ENCODE measurements at regions not wholly inside any gene's neighbourhood (a gene's known extent, or its start where the extent isn't known, plus 50 kb on each side); places are given as distances from the start of the nearest gene placed in this dataset.

DNA sequence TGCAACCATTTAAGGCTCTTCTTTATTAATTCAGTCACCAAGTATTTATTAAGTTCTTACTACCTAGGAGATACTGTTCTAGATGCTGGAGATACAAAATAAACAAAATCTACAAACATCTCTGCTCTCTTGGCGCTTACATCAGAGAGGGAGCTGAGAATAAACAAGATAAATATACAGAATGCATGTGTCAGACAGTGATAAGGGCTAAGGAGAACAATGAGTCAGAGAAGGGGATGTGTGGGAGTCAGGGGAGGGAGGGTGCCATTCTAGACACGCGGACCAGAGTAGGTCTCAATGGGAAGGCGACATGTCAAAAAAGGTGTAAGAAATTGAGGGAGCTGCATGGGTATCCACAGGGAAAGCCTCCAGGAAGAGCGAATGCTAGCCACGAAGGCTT, 393.2 kb downstream of the RWDD3 start:
- Histone ChIP-seq H3K4me1 (ENCODE audit: control insufficient read depth in 4 of 4, insufficient read depth in 4 of 4, low read length in 3 of 4) (no peaks in the 10 kb centered on the region), H3K27me3 (ENCODE audit: control insufficient read depth in 4 of 4, insufficient read depth in 4 of 4, low read length in 3 of 4) (no peaks in the 10 kb centered on the region), H3K9ac (ENCODE audit: low read depth in 1 of 2, low read length in 2 of 2) (no peak overlapping the region), H3K9me3 (ENCODE audit: control insufficient read depth in 4 of 4, low read length in 3 of 4) (no peaks in the 10 kb centered on the region), H3K27ac (ENCODE audit: low read depth in 1 of 2, low read length in 2 of 2) (no peak overlapping the region), H3K36me3 (ENCODE audit: control insufficient read depth in 4 of 4, insufficient read depth in 3 of 4, low read depth in 1 of 4, low read length in 3 of 4) (no peaks in the 10 kb centered on the region), H3K4me3 (ENCODE audit: low read depth in 1 of 3, low read length in 3 of 3) (no peak overlapping the region)
- TF ChIP-seq, protein P1, sequence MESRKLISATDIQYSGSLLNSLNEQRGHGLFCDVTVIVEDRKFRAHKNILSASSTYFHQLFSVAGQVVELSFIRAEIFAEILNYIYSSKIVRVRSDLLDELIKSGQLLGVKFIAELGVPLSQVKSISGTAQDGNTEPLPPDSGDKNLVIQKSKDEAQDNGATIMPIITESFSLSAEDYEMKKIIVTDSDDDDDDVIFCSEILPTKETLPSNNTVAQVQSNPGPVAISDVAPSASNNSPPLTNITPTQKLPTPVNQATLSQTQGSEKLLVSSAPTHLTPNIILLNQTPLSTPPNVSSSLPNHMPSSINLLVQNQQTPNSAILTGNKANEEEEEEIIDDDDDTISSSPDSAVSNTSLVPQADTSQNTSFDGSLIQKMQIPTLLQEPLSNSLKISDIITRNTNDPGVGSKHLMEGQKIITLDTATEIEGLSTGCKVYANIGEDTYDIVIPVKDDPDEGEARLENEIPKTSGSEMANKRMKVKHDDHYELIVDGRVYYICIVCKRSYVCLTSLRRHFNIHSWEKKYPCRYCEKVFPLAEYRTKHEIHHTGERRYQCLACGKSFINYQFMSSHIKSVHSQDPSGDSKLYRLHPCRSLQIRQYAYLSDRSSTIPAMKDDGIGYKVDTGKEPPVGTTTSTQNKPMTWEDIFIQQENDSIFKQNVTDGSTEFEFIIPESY (IDR thresholded peaks at IDR 0.05), result no peak
- TF ChIP-seq TAF1 (conservative IDR thresholded peaks at IDR 0.05) (no peak), RAD21 (IDR thresholded peaks at IDR 0.05) (no peak), JUND (IDR thresholded peaks at IDR 0.05) (no peak), EGR1 (IDR thresholded peaks at IDR 0.05; ENCODE audit: low read depth in 2 of 2) (no peak), SP1 (IDR thresholded peaks at IDR 0.05) (no peak), FOXA2 (IDR thresholded peaks at IDR 0.05) (no peak)
- TF ChIP-seq, protein P2, sequence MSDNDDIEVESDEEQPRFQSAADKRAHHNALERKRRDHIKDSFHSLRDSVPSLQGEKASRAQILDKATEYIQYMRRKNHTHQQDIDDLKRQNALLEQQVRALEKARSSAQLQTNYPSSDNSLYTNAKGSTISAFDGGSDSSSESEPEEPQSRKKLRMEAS (IDR thresholded peaks at IDR 0.05), result no peak
- no peak for DNase-seq (ENCODE audit: low spot score)
- WGBS, result 82% methylated on average over 6 of the region's 6 CpGs

DNA sequence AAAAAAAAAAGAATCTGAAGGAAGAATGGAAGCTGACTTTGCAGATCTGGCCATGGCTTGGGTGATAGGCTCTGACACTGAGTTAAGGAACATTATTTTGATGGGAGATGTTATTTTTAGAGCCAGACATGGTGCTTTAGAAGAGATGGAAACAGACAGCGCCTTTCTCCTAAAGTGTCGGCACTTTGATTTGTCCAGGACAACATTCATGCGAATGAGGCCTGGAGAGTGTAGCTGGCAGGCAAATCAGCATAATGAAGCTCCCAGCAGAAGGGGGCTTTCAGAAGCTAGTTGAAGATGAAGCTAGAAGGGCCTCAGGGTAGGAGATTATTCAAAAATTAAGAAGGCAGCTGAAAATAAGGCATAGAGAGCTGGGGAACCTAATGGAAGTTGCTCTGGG, 397.7 kb downstream of the RWDD3 start:
- Histone ChIP-seq H3K27me3 (ENCODE audit: control insufficient read depth in 4 of 4, insufficient read depth in 4 of 4, low read length in 3 of 4) (no peaks in the 10 kb centered on the region), H3K36me3 (ENCODE audit: control insufficient read depth in 4 of 4, insufficient read depth in 3 of 4, low read depth in 1 of 4, low read length in 3 of 4) (no peaks in the 10 kb centered on the region), H3K9me3 (ENCODE audit: control insufficient read depth in 4 of 4, low read length in 3 of 4) (no peaks in the 10 kb centered on the region), H3K4me1 (ENCODE audit: control insufficient read depth in 4 of 4, insufficient read depth in 4 of 4, low read length in 3 of 4) (no peaks in the 10 kb centered on the region), H3K9ac (ENCODE audit: low read depth in 1 of 2, low read length in 2 of 2) (no peak overlapping the region), H3K4me3 (ENCODE audit: low read depth in 1 of 3, low read length in 3 of 3) (no peak overlapping the region), H3K27ac (ENCODE audit: low read depth in 1 of 2, low read length in 2 of 2) (no peak overlapping the region)
- DNase-seq (ENCODE audit: low spot score), result no peak
- 97% methylated on average over 3 of the region's 3 CpGs for WGBS
- TF ChIP-seq, protein P2 (IDR thresholded peaks at IDR 0.05), result no peak
- TF ChIP-seq TAF1 (conservative IDR thresholded peaks at IDR 0.05) (no peak), YY1 (IDR thresholded peaks at IDR 0.05) (no peak), FOXA2 (IDR thresholded peaks at IDR 0.05) (no peak), HNF4A (conservative IDR thresholded peaks at IDR 0.05) (no peak), GABPA (IDR thresholded peaks at IDR 0.05 in 1 of 2, conservative IDR thresholded peaks at IDR 0.05 in 1 of 2) (no peak), JUND (IDR thresholded peaks at IDR 0.05) (no peak), EGR1 (IDR thresholded peaks at IDR 0.05; ENCODE audit: low read depth in 2 of 2) (no peak), SP1 (IDR thresholded peaks at IDR 0.05) (no peak), HNF4G (IDR thresholded peaks at IDR 0.05) (no peak), RAD21 (IDR thresholded peaks at IDR 0.05) (no peak), FOXA1 (IDR thresholded peaks at IDR 0.05) (no peak)
- TF ChIP-seq, protein P1 (IDR thresholded peaks at IDR 0.05), result no peak
- TF ChIP-seq, protein P3, sequence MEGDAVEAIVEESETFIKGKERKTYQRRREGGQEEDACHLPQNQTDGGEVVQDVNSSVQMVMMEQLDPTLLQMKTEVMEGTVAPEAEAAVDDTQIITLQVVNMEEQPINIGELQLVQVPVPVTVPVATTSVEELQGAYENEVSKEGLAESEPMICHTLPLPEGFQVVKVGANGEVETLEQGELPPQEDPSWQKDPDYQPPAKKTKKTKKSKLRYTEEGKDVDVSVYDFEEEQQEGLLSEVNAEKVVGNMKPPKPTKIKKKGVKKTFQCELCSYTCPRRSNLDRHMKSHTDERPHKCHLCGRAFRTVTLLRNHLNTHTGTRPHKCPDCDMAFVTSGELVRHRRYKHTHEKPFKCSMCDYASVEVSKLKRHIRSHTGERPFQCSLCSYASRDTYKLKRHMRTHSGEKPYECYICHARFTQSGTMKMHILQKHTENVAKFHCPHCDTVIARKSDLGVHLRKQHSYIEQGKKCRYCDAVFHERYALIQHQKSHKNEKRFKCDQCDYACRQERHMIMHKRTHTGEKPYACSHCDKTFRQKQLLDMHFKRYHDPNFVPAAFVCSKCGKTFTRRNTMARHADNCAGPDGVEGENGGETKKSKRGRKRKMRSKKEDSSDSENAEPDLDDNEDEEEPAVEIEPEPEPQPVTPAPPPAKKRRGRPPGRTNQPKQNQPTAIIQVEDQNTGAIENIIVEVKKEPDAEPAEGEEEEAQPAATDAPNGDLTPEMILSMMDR (IDR thresholded peaks at IDR 0.05; ENCODE audit: low read depth, low read length, missing input control), result no peak
- TF ChIP-seq, protein P4, sequence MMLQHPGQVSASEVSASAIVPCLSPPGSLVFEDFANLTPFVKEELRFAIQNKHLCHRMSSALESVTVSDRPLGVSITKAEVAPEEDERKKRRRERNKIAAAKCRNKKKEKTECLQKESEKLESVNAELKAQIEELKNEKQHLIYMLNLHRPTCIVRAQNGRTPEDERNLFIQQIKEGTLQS (IDR thresholded peaks at IDR 0.05), result no peak

Data from liver (tissue), 8 donors.